ENCODE measurements at regions not wholly inside any gene's neighbourhood (a gene's known extent, or its start where the extent isn't known, plus 50 kb on each side); places are given as distances from the start of the nearest gene placed in this dataset.
"Not testable (repeated sequence)": the region's sequence is repeated elsewhere in the genome, so short reads cannot be mapped to it uniquely, and the experiment has no call there.

- H3K27me3 ChIP-seq; intact Hi-C loops (cut with DNase I; ENCODE audit: low total_unique reads); H3K36me3 ChIP-seq; H3K4me3 ChIP-seq; H3K9me3 ChIP-seq; H3K27ac ChIP-seq; H3K4me1 ChIP-seq; in situ Hi-C loops (cut with MboI; ENCODE audit: low pct_ligation_motif_present in 1 of 4, low pct_unique_long_range_greater_than_20kb in 1 of 4, low sequenced_read_pairs in 3 of 4); DNase-seq: not testable (repeated sequence)
- 88% methylated on average over 2 of the region's 9 CpGs; no CpG with 5 or more reads in 1 of the 2 donors for WGBS, 2 donors (ENCODE audit: low coverage in 1 of 2)
Measured at GRCh38 chr2:87429206-87429930, 318.5 kb upstream of the PLGLB2 start.

DNA sequence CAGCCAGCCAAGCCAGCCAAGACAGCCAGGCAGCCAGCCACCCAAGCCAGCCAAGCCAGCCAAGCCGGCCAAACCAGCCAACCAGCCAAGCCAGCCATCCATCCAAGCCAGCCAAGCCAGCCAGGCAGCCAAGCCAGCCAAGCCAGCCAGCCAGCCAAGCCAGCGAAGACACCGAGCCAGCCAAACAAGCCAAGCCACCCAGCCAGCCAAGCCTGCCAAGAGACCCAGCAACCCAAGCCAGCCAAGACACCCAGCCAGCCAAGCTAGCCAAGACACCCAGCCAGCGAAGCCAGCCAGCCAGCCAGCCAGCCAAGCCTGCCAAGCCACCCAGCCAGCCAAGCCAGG lies 318.0 kb upstream of the PLGLB2 start:
- WGBS, 2 donors (ENCODE audit: low coverage in 1 of 2), result no CpG with 5 or more reads among the region's 4 CpGs
- H3K27ac ChIP-seq; H3K4me3 ChIP-seq; H3K36me3 ChIP-seq; H3K4me1 ChIP-seq; H3K27me3 ChIP-seq; DNase-seq; intact Hi-C loops (cut with DNase I; ENCODE audit: low total_unique reads); in situ Hi-C loops (cut with MboI; ENCODE audit: low pct_ligation_motif_present in 1 of 4, low pct_unique_long_range_greater_than_20kb in 1 of 4, low sequenced_read_pairs in 3 of 4); H3K9me3 ChIP-seq: not testable (repeated sequence)

- H3K9me3 ChIP-seq; H3K4me3 ChIP-seq; H3K27ac ChIP-seq; intact Hi-C loops (cut with DNase I; ENCODE audit: low total_unique reads); DNase-seq; H3K4me1 ChIP-seq; H3K36me3 ChIP-seq; H3K27me3 ChIP-seq; in situ Hi-C loops (cut with MboI; ENCODE audit: low pct_ligation_motif_present in 1 of 4, low pct_unique_long_range_greater_than_20kb in 1 of 4, low sequenced_read_pairs in 3 of 4): not testable (repeated sequence)
- WGBS, 2 donors (ENCODE audit: low coverage in 1 of 2), result 71% methylated on average over 1 of the region's 2 CpGs; no CpG with 5 or more reads in 1 of the 2 donors
Measured at GRCh38 chr2:87431051-87431450, 316.8 kb upstream of the PLGLB2 start.

DNA sequence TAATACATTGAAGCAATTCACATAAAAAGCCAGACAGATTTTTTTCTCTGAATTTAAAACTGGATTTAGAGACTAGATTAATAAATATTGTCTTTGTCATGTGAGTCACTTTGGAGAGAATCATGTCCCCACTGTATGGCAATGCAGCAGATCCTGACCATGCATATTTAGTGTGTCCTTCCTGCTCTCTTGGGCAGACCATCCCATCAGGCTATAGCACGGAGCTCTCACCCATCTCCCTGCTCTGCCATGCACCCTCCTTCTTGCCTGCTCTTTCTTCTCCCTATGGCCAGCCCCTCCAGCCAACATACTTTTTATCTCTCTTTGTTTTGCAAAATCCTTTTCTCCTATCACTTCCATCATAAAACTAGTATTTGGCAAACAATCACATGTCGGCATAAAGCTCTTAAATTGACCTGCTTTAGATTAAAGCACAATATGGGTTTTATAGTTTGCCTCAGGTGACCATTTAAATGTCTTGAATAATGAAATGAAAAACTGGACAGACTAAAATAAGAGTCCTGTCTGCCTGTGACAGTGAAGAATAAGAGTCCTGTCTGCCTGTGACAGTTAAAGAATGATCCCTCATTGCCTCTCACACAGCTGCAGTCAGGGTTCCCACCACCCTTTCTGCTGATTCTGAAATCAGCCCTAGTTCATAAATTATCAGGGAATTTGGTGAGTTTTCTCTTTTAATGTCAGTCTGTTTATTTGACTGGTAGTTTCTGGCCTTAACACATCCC lies 315.0 kb upstream of the PLGLB2 start:
- H3K36me3 ChIP-seq; H3K4me3 ChIP-seq; H3K4me1 ChIP-seq; H3K27ac ChIP-seq; DNase-seq; intact Hi-C loops (cut with DNase I; ENCODE audit: low total_unique reads); H3K27me3 ChIP-seq; in situ Hi-C loops (cut with MboI; ENCODE audit: low pct_ligation_motif_present in 1 of 4, low pct_unique_long_range_greater_than_20kb in 1 of 4, low sequenced_read_pairs in 3 of 4); H3K9me3 ChIP-seq: not testable (repeated sequence)
- WGBS, 2 donors (ENCODE audit: low coverage in 1 of 2), result 55% methylated on average over 1 of the region's 2 CpGs; no CpG with 5 or more reads in 1 of the 2 donors

DNA sequence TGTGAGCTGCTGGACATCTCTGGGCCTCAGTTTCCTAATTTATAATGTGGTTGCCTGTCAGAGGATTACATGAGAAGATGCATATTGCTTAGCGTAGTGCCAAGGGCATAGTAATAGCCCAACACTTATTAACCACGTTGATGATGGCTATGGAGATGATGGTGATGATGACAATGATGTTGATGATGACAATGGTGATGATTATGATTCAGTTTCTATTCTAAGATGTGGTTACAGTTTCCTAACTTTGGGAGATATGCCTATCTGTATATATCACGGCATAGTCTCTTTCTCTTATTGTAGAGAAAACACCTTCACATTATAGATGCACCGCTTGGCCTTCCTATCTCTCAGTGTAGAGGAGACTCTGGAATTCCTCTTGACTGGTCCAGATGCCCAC lies 311.9 kb upstream of the PLGLB2 start:
- H3K27ac ChIP-seq, H3K9me3 ChIP-seq: not testable (repeated sequence)
- WGBS, 2 donors (ENCODE audit: low coverage in 1 of 2), result 90% methylated on average over 2 of the region's 4 CpGs; no CpG with 5 or more reads in 1 of the 2 donors

DNA sequence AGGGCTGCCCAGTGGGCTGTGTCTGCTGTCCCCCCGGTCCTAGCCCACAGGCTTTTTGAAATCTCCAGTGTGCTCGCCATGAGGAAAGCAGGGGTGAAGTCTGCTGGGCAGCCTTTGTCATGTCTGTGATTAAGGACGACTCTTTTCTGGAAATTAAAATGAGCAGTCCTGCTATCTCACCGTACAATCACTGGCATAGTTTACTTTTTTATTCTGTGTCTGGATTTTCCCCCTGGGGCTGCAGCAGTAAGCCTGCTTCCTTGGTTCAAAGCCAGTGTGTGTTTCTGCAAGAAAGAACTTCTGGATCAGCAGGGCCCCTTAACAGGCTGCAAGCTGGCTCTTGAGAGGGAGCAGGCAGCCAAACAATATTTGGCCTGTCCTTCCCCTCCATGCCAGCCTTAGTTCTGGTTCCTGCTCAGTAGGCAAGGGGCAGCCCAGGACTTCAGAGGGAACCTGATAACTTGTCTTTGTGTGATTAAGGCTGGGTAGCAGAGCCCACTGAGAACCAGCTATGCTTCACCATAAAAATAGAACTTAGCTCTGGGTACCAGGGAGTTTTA lies 310.1 kb upstream of the PLGLB2 start:
- H3K4me1 ChIP-seq; in situ Hi-C loops (cut with MboI; ENCODE audit: low pct_ligation_motif_present in 1 of 4, low pct_unique_long_range_greater_than_20kb in 1 of 4, low sequenced_read_pairs in 3 of 4); H3K27ac ChIP-seq; intact Hi-C loops (cut with DNase I; ENCODE audit: low total_unique reads); H3K36me3 ChIP-seq; H3K4me3 ChIP-seq; H3K27me3 ChIP-seq; H3K9me3 ChIP-seq; DNase-seq: not testable (repeated sequence)
- 39% methylated on average over 3 of the region's 4 CpGs; no CpG with 5 or more reads in 1 of the 2 donors for WGBS, 2 donors (ENCODE audit: low coverage in 1 of 2)

More for the DNA sequence above, 311.9 kb upstream of the PLGLB2 start:
- H3K4me3 ChIP-seq; in situ Hi-C loops (cut with MboI; ENCODE audit: low pct_ligation_motif_present in 1 of 4, low pct_unique_long_range_greater_than_20kb in 1 of 4, low sequenced_read_pairs in 3 of 4); H3K4me1 ChIP-seq; intact Hi-C loops (cut with DNase I; ENCODE audit: low total_unique reads); H3K27me3 ChIP-seq; H3K36me3 ChIP-seq; DNase-seq: not testable (repeated sequence)

- H3K9me3 ChIP-seq; DNase-seq; in situ Hi-C loops (cut with MboI; ENCODE audit: low pct_ligation_motif_present in 1 of 4, low pct_unique_long_range_greater_than_20kb in 1 of 4, low sequenced_read_pairs in 3 of 4); H3K36me3 ChIP-seq; H3K4me3 ChIP-seq; H3K27me3 ChIP-seq; H3K27ac ChIP-seq; H3K4me1 ChIP-seq; intact Hi-C loops (cut with DNase I; ENCODE audit: low total_unique reads): not testable (repeated sequence)
- WGBS, 2 donors (ENCODE audit: low coverage in 1 of 2), result 68 to 86% methylated on average over 2 to 6 of the region's 6 CpGs
Measured at GRCh38 chr2:87438780-87439454, 309.0 kb upstream of the PLGLB2 start.

DNA sequence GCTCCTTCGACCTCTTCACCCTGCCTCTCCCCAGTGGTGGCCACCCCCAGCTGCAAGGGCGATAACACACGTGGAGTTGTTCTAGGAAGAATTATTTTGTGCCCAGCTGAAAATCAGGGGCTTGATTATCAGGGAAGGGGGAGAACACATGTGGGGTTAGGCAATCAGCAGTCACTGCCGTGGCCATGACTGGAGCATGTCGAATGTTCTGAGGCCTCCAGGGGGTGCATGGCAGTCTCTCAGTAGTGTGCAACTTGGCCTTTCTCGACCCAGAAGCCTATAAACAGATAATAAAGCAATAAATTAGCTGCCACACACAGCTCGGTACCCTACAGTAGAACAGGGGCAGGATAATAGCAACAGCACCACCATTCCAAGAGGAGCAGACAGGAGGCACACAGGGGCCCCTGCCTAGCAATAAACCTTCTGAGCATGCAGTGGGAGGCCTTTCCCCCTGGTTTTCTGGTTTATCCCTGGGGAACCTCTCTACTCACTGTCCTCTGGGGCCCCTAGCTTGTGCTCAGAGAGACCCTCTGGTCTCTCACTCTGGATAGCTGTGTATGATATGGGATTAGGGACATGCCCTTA lies 308.2 kb upstream of the PLGLB2 start:
- H3K4me3 ChIP-seq; H3K4me1 ChIP-seq; H3K27ac ChIP-seq; DNase-seq; in situ Hi-C loops (cut with MboI; ENCODE audit: low pct_ligation_motif_present in 1 of 4, low pct_unique_long_range_greater_than_20kb in 1 of 4, low sequenced_read_pairs in 3 of 4); intact Hi-C loops (cut with DNase I; ENCODE audit: low total_unique reads); H3K36me3 ChIP-seq; H3K9me3 ChIP-seq; H3K27me3 ChIP-seq: not testable (repeated sequence)
- WGBS, 2 donors (ENCODE audit: low coverage in 1 of 2), result 59% methylated on average over 7 of the region's 7 CpGs; no CpG with 5 or more reads in 1 of the 2 donors

DNA sequence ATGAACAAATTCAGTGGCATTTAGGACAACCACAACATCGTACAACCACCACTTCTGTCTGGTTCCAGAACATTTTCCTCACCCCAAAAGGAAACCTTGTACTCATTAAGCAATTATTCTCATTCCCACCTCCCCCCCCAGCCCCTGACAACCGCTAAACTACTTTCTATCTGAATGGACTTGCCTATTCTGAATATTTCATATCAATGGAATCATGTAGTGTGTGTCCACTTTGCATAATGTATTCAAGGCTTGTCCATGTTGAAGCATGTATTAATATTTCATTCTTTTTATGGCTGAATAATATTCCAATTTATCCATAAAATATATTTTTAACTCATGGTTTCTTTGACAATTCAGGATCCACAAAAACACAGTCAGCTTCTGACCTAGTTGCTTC lies 307.2 kb upstream of the PLGLB2 start:
- H3K27ac ChIP-seq; H3K9me3 ChIP-seq; H3K4me3 ChIP-seq; H3K36me3 ChIP-seq; H3K27me3 ChIP-seq; in situ Hi-C loops (cut with MboI; ENCODE audit: low pct_ligation_motif_present in 1 of 4, low pct_unique_long_range_greater_than_20kb in 1 of 4, low sequenced_read_pairs in 3 of 4); H3K4me1 ChIP-seq; DNase-seq; intact Hi-C loops (cut with DNase I; ENCODE audit: low total_unique reads): not testable (repeated sequence)
- 71 to 81% methylated on average over 1 to 2 of the region's 2 CpGs for WGBS, 2 donors (ENCODE audit: low coverage in 1 of 2)

GRCh38 chr2:87441375-87441774 lies 306.5 kb upstream of the PLGLB2 start:
- in situ Hi-C loops (cut with MboI; ENCODE audit: low pct_ligation_motif_present in 1 of 4, low pct_unique_long_range_greater_than_20kb in 1 of 4, low sequenced_read_pairs in 3 of 4); H3K27me3 ChIP-seq: not testable (repeated sequence)

More at GRCh38 chr2:87441375-87441774, 306.5 kb upstream of the PLGLB2 start:
- H3K27ac ChIP-seq; DNase-seq; H3K4me1 ChIP-seq; H3K4me3 ChIP-seq; H3K36me3 ChIP-seq; H3K9me3 ChIP-seq; intact Hi-C loops (cut with DNase I; ENCODE audit: low total_unique reads): not testable (repeated sequence)
- WGBS, 2 donors (ENCODE audit: low coverage in 1 of 2), result 70 to 90% methylated on average over 3 to 6 of the region's 6 CpGs
